GM04503 (cell line): ENCODE measurements at regions not wholly inside any gene's neighbourhood (a gene's known extent, or its start where the extent isn't known, plus 50 kb on each side); places are given as distances from the start of the nearest gene placed in this dataset.
"Not testable (repeated sequence)": the region's sequence is repeated elsewhere in the genome, so short reads cannot be mapped to it uniquely, and the experiment has no call there.

ENCODE experiments used
- DNase-seq: peaks from one replicate; pipeline ENCODE4 v3.0.0-alpha.2; 2012; ENCODE audit warnings: low read depth

DNA sequence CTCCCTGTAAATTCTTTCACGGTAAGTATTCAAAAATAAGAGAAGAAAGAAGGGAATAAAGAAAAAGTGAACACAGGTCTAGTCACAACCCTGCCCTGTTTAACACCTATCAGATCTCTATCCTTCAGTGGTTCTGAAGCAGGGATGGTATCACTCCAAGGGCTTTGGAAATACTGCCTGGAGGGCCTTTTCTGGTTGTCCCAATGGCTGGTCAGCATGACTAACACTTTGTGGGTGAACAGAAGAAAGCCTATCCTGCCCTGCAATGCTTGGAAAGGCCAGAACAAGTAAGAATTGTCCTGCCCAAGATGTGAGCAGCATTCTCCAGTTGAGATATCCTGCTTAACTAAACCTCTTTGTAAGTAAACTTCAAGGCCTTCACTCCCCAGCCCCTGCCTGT lies 124.9 kb downstream of the TMEM167A start:
- no peak for DNase-seq

DNA sequence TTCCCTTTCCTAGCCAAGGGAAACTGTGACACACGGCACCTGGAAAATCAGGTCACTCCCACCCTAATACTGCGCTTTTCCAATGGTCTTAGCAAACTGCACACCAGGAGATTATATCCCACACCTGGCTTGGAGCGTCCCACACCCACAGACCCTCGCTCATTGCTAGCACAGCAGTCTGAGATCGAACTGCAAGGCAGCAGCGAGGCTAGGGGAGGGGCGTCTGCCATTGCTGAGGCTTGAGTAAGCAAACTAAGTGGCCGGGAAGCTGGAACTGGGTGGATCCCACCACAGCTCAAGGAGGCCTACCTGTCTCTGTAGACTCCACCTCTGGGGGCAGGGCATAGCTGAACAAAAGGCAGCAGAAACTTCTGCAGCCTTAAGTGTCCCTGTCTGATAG lies 132.9 kb downstream of the TMEM167A start:
- DNase-seq, result not testable (repeated sequence)

DNA sequence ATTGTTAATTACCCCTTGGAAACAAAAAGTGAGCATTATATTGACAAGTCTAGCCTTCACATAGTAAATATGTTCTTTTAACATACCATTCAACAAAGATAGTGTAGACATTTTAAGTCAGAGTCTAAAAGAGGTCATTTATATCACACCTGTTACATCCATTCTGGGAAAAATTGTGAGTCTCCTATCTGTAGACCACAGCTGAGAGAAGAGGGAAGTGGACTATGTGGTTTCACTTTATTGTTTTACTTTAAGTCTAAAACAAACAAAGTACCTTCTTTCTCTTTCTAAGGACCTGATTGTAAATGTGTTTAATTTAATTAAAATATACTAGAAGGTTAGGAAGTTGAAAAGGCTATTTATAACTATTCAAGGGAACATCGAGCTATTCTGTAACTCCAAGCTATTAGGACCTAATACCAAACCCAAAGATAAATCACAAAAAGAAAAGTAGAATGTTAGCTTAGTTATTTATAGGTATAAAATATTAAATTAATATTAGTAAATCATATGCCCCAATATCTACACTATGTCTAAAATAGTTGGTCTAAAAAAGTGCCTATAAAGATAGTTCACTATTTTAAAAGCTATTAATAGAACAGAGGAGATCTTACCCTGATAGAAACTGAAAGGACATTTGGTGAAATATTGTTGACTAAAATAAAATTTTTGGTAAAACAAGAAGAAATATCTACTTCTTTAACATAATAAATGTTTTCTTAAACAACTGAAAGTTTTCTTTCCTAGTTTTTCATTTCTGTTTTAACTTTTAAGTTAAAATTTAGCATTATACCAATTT lies 134.9 kb downstream of the TMEM167A start:
- no peak for DNase-seq

DNA sequence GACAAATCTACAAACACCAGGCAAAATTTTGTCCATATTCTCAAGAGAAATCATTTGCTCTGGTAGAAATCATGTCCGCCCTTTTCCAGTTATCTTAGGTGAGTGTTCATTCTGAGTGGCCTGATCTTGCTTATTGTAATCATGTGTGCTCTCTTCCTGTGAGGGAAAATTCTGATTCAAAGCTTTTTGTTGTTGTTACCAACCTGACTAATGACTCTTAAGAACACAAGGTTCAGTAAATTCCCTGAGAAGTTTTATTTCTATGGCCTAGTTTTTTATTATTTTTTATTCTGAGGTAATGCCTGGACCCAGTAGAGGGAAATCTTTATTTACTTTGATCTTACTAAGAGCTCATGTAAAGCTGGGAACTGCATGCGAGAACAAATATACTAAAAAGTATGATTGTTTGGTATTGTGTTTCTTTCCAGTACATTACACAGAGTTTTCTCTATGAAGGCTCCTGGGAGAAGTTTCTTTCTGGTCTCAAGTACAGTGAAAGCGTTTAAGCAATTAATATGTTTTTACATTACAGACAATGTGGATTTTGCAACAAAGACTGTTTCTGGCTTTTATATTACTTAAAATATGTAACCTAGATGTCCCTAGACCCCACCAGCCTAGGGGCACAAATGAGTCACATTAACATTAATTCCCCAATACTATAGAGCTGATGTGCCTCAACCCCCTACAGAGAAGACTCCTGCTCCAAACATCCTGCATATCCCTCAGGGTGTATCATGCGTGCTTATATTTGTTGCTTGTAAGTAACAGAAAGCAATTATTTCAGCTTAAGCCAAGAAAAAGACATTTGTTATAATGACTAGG lies 138.1 kb downstream of the TMEM167A start:
- DNase-seq, result no peak

DNA sequence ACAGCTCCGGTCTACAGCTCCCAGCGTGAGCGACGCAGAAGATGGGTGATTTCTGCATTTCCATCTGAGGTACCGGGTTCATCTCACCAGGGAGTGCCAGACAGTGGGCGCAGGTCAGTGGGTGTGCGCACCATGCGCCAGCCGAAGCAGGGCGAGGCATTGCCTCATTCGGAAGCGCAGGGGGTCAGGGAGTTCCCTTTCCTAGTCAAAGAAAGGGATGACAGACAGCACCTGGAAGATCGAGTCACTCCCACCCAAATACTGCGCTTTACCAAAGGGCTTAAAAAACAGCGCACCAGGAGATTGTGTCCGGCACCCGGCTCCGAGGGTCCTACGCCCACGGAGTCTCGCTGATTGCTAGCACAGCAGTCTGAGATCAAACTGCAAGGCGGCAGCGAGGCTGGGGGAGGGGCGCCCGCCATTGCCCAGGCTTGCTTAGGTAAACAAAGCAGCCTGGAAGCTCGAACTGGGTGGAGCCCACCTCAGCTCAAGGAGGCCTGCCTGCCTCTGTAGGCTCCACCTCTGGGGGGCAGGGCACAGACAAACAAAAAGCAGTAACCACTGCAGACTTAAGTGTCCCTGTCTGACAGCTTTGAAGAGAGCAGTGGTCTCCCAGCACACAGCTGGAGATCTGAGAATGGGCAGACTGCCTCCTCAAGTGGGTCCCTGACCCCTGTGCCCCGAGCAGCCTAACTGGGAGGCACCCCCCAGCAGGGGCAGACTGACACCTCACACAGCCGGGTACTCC lies 144.5 kb downstream of the TMEM167A start:
- DNase-seq, result not testable (repeated sequence)

DNA sequence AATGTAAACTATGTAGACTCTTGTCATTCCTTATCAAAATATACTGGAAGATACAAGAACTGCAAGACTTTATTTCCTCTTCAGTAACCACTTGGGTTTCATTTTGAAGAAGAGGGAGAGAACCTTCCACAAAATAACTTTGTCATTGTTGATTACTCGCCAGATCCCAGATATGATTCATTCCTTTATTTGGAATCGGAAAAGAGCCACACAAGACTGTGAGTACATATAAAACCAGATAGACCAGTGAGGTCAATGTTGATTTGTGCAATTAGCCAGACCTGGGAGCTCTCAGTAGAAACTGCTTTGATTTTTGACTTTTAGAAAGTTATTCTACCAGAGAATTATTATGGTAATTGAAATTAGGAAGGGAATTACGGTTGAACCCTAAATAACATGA lies 146.1 kb downstream of the TMEM167A start:
- DNase-seq, result no peak

DNA sequence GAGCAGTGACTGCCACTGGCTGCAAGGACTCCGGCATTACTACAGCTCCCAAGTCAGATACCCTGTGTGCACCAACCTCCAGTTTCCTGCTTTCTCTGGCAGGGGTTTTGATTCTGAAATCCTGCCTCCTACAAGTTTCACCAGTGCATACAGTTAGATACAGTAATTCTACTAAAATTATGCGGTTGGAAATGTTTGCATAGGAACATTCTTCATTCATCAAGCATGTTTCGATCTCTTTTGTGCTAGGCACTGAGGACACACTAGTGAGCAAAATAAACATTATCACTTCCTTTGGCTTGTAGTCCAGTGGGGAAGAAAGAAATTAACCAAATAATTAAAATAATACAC lies 152.2 kb downstream of the TMEM167A start:
- no peak for DNase-seq

DNA sequence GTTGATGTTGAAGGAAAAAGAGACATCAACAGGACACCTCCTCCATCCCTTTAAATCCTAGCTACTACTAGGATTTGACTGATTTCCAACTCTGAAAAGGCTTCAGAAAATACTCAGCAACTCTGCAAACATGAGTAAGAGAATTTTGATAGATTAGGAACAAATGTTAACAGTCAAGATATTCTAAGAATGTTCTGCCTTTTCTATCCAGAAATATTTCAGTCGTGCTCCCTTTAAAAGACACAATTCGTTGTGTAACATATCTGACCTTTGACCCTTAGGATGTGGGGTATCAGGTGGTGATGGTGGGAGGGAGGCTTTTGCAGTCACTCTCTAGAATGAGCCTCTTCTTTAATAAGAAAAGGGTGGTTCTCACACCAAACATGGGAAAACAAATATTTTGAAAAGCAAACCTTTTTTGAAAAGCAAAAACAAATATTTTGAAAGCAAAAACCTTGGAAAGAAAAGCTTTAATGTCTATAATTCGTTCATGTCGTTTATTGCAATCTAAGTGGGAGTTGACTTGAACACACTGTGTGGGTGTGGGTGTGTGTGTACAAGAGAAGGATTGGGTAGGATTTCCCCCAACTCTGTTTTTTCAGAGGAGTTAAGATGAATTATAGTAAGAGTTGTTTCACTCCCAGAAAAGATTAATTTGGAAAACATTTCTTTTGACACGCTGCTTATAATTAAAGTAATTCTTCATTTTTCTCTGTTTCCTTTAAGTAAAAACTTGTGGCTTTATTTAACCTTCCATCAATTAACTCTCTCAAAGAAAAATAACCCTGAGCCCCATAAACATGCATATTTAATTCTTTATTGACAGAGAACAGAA lies 152.8 kb downstream of the TMEM167A start:
- no peak for DNase-seq

DNA sequence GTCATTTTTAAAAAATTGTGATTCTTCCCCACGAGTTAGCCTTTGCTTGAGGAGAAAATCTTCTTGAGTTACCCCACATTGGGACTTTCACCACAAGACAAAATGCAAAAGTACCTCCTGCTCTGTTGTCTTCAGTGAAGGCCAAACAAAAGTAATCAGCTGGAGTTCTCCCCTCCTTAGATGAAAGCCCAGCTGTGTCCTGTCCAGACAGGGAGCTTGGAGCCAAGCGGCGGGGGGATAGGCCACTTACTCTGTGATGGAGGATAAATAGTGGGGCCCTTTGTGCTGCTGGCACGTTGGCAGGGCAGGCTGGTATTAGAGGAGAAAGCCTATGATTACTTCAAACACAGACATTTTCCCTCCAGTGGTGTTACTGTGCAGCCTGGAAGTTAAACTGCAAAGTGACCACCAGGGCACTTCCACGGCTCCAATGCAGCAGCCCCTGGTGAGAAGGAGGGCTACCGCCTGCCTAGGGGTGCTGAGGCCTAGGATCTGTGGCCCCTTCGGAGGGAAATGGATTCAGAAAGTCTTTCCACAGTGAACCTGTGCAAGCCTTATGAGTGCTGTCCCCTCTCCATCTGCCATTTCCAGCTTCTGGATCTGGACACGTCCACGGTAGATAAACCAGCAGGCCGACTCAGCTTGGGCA lies 155.0 kb downstream of the TMEM167A start:
- DNase-seq, result no peak

DNA sequence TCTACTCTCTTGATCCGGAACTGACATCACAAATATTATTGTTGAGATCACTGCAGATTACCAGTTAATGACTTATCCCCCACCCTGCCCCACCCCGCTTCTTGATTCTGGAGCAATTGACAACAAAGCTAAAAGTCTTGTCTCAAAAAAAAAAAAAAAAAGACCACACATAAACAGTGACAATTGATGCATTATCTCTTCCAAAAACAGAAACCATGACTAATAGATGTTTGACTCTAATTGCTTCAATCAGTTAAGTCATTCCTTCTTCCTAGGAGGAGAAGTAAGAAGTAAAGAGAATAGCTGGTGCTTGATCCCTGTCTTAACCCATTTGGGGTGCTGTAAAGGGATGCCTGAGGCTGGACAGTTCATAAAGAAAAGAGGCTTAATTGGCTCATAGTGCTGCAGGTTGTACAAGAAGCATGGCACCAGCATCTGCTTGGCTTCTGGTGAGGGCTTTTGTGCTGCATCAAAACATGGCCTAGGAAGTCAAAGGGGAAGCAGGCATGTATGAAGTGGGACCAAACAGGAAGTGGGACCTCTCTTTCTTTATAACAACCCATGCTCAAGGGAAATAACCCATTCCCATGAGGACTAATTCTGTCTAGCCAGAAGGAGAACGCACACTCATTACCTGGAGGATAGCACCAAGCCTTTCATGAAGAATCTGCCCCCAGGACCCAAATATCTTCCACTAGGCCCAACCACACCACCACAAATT lies 158.7 kb downstream of the TMEM167A start:
- no peak for DNase-seq

DNA sequence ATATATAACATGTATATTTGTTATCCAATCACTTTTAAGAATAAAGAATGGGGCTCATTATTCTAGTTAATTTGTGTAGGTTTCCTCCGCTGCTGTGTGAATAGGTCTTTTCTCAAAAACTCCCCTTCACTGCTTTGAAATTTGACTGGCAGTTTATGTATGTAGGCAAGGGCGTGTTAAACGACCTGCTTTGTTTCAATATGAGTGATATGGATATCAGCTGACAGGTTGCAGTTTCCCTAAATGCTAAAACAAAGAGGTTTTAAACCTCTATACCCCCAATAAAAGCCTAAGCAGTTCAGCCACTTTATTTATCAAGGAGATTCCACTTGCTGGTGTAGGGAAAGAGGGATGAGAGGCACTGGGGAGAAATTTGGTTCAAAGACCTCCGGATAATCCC lies 159.6 kb downstream of the TMEM167A start:
- no peak for DNase-seq

DNA sequence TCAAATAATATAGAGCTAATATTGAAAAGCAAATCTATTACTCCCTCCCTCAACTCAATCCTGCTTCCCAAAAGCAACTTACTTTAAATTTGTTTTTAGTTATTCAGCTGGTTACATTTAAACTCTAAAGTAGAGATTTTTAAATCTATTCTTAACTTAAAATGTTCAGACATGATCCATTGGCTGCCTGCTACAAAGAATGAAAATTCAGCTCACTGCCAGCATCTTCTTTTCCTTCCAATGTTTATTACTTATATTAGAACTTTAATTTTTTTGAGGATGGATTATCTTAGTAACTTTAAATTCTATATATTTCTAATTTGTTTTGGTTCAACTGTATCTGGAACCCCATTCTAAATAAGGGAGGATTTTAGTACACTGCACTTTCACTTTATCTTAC lies 163.2 kb downstream of the TMEM167A start:
- DNase-seq, result no peak

DNA sequence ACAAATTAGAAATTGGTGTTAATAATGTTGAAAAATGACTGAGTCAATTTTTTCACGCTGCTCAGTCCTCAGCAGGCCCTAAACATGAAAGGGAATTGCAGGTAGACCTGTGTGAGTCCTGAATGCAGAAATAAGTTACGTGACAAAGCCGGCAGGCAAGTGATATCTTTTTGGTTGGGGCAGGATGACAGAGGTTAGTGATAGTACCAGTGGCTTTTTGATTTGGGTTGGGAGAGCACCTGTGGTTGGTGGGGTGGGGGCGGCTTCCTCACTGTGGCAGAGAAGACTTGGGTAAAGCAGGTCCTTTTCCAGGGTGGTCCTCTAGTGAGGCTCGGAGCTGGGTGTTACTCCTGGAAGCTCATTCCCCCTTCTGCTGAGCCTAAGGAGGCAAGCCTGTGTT lies 164.7 kb downstream of the TMEM167A start:
- DNase-seq, result no peak

DNA sequence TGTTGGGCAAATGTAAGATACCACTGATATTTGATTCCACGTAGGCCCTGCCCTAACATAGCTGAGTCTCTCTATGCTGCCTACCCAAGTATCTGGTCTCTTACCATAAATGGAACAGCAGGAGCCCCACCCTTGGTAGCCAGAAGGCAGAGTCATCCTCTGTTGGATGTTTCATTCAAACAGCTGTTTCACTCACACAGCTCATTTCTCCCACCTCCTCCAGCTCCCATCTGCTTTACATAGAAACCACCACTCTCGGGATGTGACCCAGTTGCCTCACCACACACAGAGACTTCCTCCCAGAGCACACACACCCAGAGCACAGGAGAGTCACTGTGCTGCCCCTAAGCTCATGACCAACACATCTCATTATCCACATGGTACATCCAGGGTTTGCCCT lies 165.3 kb downstream of the TMEM167A start:
- no peak for DNase-seq

DNA sequence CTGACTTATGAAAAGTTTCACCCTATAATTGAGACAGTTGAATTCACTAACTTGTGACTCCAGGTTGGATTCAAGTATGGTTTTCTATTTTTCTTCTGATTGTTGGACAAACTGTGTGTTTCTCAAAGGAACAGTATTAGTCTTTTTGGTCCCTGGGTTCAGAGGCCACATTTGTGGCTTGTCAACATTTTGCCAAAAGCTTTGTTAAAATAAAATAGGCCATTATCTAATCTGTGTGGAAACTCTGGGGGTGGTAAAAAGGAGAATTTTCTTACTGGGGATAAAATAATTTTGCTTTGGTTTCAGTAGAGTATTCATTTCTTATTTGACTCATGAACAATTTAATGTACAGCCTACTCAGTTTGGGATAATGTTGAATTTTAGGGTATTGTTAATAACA lies 166.3 kb downstream of the TMEM167A start:
- no peak for DNase-seq

DNA sequence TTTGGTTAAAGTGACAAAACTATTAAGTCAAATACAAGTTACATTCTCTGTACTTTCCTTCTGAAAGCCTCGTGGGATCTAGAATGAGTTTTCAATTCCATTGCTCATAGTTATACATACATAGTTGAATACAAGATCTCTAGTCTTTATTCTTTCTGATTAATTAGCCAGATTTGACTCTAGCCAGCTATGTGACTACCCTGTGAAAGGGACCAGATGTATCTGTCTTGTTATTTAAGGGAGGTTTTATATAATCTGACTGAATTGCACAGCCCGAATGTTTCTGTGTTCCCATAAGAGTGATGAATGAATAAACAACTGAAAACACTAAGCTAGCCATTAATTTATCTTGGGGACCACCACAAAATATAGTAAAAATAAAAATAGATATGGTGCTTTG lies 166.7 kb downstream of the TMEM167A start:
- DNase-seq, result no peak

DNA sequence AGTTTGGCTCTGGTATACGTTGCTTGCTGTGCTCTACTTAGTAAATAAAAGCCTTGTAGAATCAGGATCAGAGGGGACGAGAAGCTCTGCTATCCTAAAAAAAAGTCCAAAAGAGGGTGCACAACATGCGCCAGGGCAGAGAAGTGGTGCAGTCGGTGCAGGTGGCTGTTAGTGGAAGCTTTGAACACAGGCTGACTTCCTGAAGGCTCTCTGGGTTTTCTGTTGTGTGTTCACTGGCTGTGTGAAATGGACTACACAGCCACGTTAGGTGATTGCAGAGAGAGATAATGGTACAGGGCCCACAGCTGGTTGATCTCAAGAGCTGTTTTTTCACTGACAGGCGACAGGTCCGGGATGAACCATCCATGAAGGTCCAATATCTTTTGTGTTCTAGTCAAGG lies 167.4 kb downstream of the TMEM167A start:
- DNase-seq, result no peak

DNA sequence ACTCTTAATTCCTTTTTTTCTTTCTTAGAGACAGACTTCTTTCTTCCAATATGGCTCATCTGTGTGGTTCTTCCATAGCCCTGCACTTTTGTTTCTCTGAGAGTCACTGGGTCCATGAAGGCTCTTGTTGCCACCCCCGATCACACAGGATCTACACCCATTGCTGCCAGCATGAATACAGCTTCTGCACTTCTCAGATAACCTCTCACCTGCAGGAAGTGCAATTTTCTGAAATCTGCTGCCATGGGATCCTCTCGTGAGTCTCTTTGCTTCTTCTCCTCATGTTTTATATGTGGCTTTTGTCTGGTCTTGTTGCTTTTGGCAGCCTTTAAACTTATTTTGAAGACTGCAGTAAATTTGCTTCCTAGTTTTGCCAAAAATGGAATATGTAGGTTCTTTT lies 171.2 kb downstream of the TMEM167A start:
- no peak for DNase-seq

DNA sequence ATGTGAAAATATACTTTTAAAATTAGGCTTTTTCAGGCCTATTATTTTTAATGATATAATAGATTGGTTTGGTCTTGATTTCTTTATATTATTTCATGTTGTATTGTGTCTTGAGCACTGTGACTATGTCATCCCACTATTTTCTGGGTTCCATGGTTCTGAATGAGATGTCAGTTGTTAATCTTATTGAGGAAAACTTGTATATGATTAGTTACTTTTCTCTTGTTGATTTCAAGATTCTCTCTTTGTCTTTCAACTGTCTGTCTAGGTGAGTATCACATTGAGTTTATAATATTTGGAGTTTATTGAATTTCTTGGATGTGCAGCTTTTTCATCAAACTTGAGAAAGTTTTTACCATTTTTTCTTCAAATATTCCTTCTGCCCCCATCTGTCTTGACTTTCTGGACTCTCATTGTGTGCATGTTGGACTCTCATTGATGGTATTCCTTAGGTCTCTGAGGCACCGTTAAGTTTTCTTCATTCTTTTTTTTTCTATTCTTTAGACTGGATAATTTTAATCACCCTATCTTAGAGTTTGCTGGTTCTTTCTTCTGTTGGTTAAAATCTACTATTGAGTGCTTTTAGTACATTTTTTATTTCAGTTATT lies 175.8 kb downstream of the TMEM167A start:
- no peak for DNase-seq

DNA sequence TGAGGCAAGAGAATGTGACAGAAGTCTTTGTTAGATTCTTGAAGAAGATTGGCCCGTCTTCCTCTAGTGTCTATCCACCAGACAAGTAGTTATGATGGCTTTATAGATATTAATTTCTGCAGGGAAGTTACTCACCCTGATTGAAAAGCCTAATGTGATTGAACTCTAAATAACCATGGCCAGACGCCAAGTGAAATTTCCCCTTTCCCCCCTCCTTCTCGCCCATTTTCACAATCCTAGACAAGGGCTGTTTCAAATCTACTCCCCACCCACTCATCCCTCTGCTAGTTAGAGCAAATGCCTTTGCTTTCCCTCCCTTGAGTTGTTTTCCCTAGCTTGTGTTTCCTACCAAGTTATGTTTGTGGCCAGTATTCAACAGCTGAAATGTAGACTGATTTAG lies 182.5 kb downstream of the TMEM167A start:
- DNase-seq, result no peak
